ENCODE measurements at regions not wholly inside any gene's neighbourhood (a gene's known extent, or its start where the extent isn't known, plus 50 kb on each side); places are given as distances from the start of the nearest gene placed in this dataset.

- no peaks in the 10 kb centered on the region for H3K9me3 ChIP-seq
- H3K27me3 ChIP-seq, result no peaks in the 10 kb centered on the region
- no peaks in the 10 kb centered on the region; the same call in 1 of the 2 replicates for H3K36me3 ChIP-seq
- H3K4me3 ChIP-seq (ENCODE audit: low read depth, low read length), result no peak overlapping the region
- no peak for DNase-seq
- peaks cover 18% of the 10 kb centered on the region for H3K4me1 ChIP-seq
- no peak for TF ChIP-seq CTCF (IDR thresholded peaks at IDR 0.05; ENCODE audit: low read depth, low read length)
Observed at GRCh38 chr6:168244961-168245551, 74.5 kb downstream of the DACT2 start.

GRCh38 chr6:168243812-168244376 is 75.7 kb downstream of the DACT2 start:
- Histone ChIP-seq H3K36me3 (no peaks in the 10 kb centered on the region; the same call in 1 of the 2 replicates), H3K4me1 (peaks cover 18% of the 10 kb centered on the region), H3K9me3 (no peaks in the 10 kb centered on the region), H3K4me3 (ENCODE audit: low read depth, low read length) (no peak overlapping the region), H3K27me3 (no peaks in the 10 kb centered on the region)
- no peak for DNase-seq
- no peak for TF ChIP-seq CTCF (IDR thresholded peaks at IDR 0.05; ENCODE audit: low read depth, low read length)

GRCh38 chr6:168242940-168243225 is 76.7 kb downstream of the DACT2 start:
- DNase-seq, result no peak
- no peaks in the 10 kb centered on the region for H3K9me3 ChIP-seq
- peaks cover 14% of the 10 kb centered on the region for H3K4me1 ChIP-seq
- H3K36me3 ChIP-seq, result no peaks in the 10 kb centered on the region; the same call in 1 of the 2 replicates
- H3K4me3 ChIP-seq (ENCODE audit: low read depth, low read length), result no peak overlapping the region
- no peak for TF ChIP-seq CTCF (IDR thresholded peaks at IDR 0.05; ENCODE audit: low read depth, low read length)
- H3K27me3 ChIP-seq, result no peaks in the 10 kb centered on the region

- no peak for TF ChIP-seq CTCF (IDR thresholded peaks at IDR 0.05; ENCODE audit: low read depth, low read length)
- Histone ChIP-seq H3K9me3 (no peaks in the 10 kb centered on the region), H3K4me1 (peaks cover 12% of the 10 kb centered on the region), H3K36me3 (no peaks in the 10 kb centered on the region; the same call in 1 of the 2 replicates), H3K27me3 (no peaks in the 10 kb centered on the region), H3K4me3 (ENCODE audit: low read depth, low read length) (no peak overlapping the region)
- no peak for DNase-seq
Observed at GRCh38 chr6:168242111-168242939, 77.3 kb downstream of the DACT2 start.

- H3K4me3 ChIP-seq (ENCODE audit: low read depth, low read length), result no peak overlapping the region
- DNase-seq, result no peak
- H3K9me3 ChIP-seq, result no peaks in the 10 kb centered on the region
- H3K36me3 ChIP-seq, result no peaks in the 10 kb centered on the region
- no peaks in the 10 kb centered on the region for H3K27me3 ChIP-seq
- TF ChIP-seq CTCF (IDR thresholded peaks at IDR 0.05; ENCODE audit: low read depth, low read length), result no peak
- H3K4me1 ChIP-seq, result no peaks in the 10 kb centered on the region
Observed at GRCh38 chr6:168240160-168240559, 79.4 kb downstream of the DACT2 start.

Data from BE2C (cell line).